ENCODE measurements at regions not wholly inside any gene's neighbourhood (a gene's known extent, or its start where the extent isn't known, plus 50 kb on each side); places are given as distances from the start of the nearest gene placed in this dataset.

DNA sequence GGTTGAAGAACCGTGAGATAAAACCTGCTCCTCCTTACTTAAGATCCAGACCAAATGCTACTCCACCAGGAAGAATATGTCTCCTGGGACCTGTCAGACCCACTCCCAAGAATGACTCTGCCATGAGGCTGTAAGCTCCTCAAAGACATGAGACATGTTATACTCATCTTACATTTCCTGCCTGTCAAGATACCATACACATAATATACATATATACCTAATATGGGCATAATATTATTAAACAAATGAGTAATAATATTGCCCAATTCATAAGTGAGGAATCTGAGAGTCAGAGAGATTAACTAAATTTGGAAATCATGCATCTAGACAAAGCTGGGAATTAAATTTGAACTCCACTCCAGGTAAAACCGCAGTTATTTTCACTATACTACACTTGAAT lies 634.9 kb downstream of the LMO4 start:
- no TSS peak for BruUV-seq (replicated peaks)
- TF ChIP-seq, protein P1, sequence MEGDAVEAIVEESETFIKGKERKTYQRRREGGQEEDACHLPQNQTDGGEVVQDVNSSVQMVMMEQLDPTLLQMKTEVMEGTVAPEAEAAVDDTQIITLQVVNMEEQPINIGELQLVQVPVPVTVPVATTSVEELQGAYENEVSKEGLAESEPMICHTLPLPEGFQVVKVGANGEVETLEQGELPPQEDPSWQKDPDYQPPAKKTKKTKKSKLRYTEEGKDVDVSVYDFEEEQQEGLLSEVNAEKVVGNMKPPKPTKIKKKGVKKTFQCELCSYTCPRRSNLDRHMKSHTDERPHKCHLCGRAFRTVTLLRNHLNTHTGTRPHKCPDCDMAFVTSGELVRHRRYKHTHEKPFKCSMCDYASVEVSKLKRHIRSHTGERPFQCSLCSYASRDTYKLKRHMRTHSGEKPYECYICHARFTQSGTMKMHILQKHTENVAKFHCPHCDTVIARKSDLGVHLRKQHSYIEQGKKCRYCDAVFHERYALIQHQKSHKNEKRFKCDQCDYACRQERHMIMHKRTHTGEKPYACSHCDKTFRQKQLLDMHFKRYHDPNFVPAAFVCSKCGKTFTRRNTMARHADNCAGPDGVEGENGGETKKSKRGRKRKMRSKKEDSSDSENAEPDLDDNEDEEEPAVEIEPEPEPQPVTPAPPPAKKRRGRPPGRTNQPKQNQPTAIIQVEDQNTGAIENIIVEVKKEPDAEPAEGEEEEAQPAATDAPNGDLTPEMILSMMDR (IDR thresholded peaks at IDR 0.05; ENCODE audit: unreplicated experiment): no peak
- Mint-ChIP-seq H3K36me3 (ENCODE audit: insufficient read depth, unreplicated experiment) (no peaks in the 10 kb centered on the region), H3K4me1 (ENCODE audit: low read depth, unreplicated experiment) (no peaks in the 10 kb centered on the region), H3K27me3 (ENCODE audit: unreplicated experiment) (no peaks in the 10 kb centered on the region), H3K4me3 (ENCODE audit: low read depth, unreplicated experiment) (no peak overlapping the region), H3K9me3 (ENCODE audit: low read depth, unreplicated experiment) (no peaks in the 10 kb centered on the region), H3K27ac (ENCODE audit: unreplicated experiment) (no peak overlapping the region)
- DNase-seq: no peak
- intact Hi-C loops (cut with micrococcal nuclease; ENCODE audit: unreplicated experiment): no loop called here
- CTCF ChIA-PET: no interaction called here

DNA sequence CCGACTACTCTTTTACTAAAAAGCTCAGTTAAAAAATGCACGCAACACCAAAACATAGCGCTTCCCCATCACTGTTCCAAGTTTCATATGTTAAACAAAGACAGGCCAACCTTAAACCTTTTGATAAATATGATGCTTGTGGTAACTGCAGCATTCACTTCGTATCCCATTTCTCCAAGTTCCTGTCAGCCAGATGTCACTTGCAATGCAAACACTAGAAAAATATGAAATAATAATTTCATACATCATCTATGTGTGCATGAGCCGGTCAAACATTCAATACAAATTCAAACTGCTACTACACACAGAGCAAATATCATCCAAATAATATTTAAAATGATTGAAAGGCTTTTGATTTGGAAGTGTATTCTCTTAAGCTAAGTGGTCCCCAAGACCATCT lies 636.5 kb downstream of the LMO4 start:
- Mint-ChIP-seq H3K27ac (ENCODE audit: unreplicated experiment) (no peak overlapping the region), H3K4me1 (ENCODE audit: low read depth, unreplicated experiment) (peaks cover 5% of the 10 kb centered on the region), H3K4me3 (ENCODE audit: low read depth, unreplicated experiment) (no peak overlapping the region), H3K27me3 (ENCODE audit: unreplicated experiment) (no peaks in the 10 kb centered on the region), H3K9me3 (ENCODE audit: low read depth, unreplicated experiment) (no peaks in the 10 kb centered on the region), H3K36me3 (ENCODE audit: insufficient read depth, unreplicated experiment) (no peaks in the 10 kb centered on the region)
- TF ChIP-seq, protein P1 (IDR thresholded peaks at IDR 0.05; ENCODE audit: unreplicated experiment): no peak
- intact Hi-C loops (cut with micrococcal nuclease; ENCODE audit: unreplicated experiment): no loop called here
- CTCF ChIA-PET: no interaction called here
- DNase-seq: no peak
- no TSS peak for BruUV-seq (replicated peaks)

- TF ChIP-seq, protein P1 (IDR thresholded peaks at IDR 0.05; ENCODE audit: unreplicated experiment): no peak
- Mint-ChIP-seq H3K9me3 (ENCODE audit: low read depth, unreplicated experiment) (no peaks in the 10 kb centered on the region), H3K27ac (ENCODE audit: unreplicated experiment) (no peak overlapping the region), H3K27me3 (ENCODE audit: unreplicated experiment) (no peaks in the 10 kb centered on the region), H3K36me3 (ENCODE audit: insufficient read depth, unreplicated experiment) (no peaks in the 10 kb centered on the region), H3K4me3 (ENCODE audit: low read depth, unreplicated experiment) (no peak overlapping the region), H3K4me1 (ENCODE audit: low read depth, unreplicated experiment) (peaks cover 5% of the 10 kb centered on the region)
- DNase-seq: no peak
- CTCF ChIA-PET: interaction anchor here (0.8 kb wide), 1 partner anchor 8 kb away, joined by 3 read pairs; no protein-coding TSS in a partner anchor
- intact Hi-C loops (cut with micrococcal nuclease; ENCODE audit: unreplicated experiment): no loop called here
- no TSS peak for BruUV-seq (replicated peaks)
These were observed 639.7 kb downstream of the LMO4 start for GRCh38 chr1:87968197-87968955.

DNA sequence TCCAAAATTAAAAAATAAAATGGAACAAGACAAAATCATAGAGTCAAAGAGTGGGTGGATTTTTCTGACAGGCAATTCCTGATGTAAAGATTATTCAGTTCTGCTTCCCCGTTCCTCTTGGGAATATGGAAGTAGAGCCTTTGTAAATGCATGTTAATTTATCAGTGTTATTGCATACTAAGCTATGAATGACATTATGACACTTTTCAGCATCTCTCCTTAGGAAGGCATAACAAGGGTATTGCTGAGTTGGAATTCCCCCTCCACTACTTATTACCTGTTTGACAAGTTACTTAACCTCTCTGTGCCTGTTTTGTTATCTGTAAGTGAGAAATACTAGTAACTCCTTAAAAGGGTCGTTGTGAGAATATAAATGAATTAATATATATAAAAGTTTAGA lies 640.4 kb downstream of the LMO4 start:
- intact Hi-C loops (cut with micrococcal nuclease; ENCODE audit: unreplicated experiment): no loop called here
- no peak for DNase-seq
- peaks cover 5% of the 10 kb centered on the region for H3K4me1 Mint-ChIP-seq (ENCODE audit: low read depth, unreplicated experiment)
- no peaks in the 10 kb centered on the region for H3K36me3 Mint-ChIP-seq (ENCODE audit: insufficient read depth, unreplicated experiment)
- H3K9me3 Mint-ChIP-seq (ENCODE audit: low read depth, unreplicated experiment): no peaks in the 10 kb centered on the region
- H3K27ac Mint-ChIP-seq (ENCODE audit: unreplicated experiment): no peak overlapping the region
- CTCF ChIA-PET: interaction anchor here (0.8 kb wide), 1 partner anchor 7 kb away, joined by 3 read pairs; no protein-coding TSS in a partner anchor
- H3K4me3 Mint-ChIP-seq (ENCODE audit: low read depth, unreplicated experiment): no peak overlapping the region
- H3K27me3 Mint-ChIP-seq (ENCODE audit: unreplicated experiment): no peaks in the 10 kb centered on the region
- BruUV-seq (replicated peaks): no TSS peak
- TF ChIP-seq, protein P1 (IDR thresholded peaks at IDR 0.05; ENCODE audit: unreplicated experiment): no peak
